ENCODE measurements at regions not wholly inside any gene's neighbourhood (a gene's known extent, or its start where the extent isn't known, plus 50 kb on each side); places are given as distances from the start of the nearest gene placed in this dataset.

DNA sequence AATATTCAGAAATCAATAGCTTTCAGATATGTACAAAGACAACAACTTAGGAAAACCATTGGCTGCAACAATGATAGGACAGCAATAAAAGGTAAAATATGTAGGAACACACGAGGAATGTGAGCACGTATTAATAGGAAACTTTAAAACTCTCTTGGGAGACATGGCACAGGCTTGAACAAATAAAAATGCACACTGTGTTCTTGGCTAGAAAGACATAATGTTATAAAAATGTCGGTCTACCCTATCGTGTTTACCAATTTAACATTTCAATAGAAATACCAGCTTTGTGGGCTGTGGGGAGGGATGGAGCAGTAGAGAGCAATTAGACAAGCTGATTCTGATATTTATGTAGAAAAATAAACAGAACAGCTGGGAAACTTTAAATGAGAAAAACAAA, 69.0 kb upstream of the FAM9B start:
- ATAC-seq (no peak), DNase-seq (ENCODE audit: low read depth, low spot score) (no peak), FAIRE-seq (no peak)
- Histone ChIP-seq H3K4me3 (no peak overlapping the region), H3K27ac (ENCODE audit: control insufficient read depth, insufficient read depth) (no peak overlapping the region), H3K36me3 (ENCODE audit: control insufficient read depth in 2 of 2, insufficient read depth in 2 of 2, low read length in 1 of 2) (no peaks in the 10 kb centered on the region), H3K9ac (ENCODE audit: control insufficient read depth, insufficient read depth, low read length) (no peak overlapping the region), H3K79me2 (ENCODE audit: control insufficient read depth, insufficient read depth, low read length) (no peaks in the 10 kb centered on the region), H3K4me2 (ENCODE audit: control insufficient read depth, insufficient read depth) (no peak overlapping the region), H3K9me3 (replicated peaks; ENCODE audit: control insufficient read depth, insufficient read depth, low read length) (no peaks in the 10 kb centered on the region), H3K4me1 (ENCODE audit: control insufficient read depth, insufficient read depth, low read length) (no peaks in the 10 kb centered on the region), H4K20me1 (ENCODE audit: control insufficient read depth, insufficient read depth) (no peaks in the 10 kb centered on the region), H2AFZ (ENCODE audit: control insufficient read depth, low read depth, low read length) (no peak overlapping the region), H3K27me3 (replicated peaks in 1 of 2; ENCODE audit: control insufficient read depth in 2 of 2, insufficient read depth in 2 of 2, low read length in 1 of 2) (no peaks in the 10 kb centered on the region)
- intact Hi-C loops (cut with micrococcal nuclease; ENCODE audit: unreplicated experiment) = no loop called here
- in situ Hi-C loops (cut with MboI) = no loop called here
- WGBS (ENCODE audit: insufficient coverage, insufficient replicate concordance, low lambda C conversion rate, missing lambda C conversion rate) = 64% methylated on average over 4 of the region's 4 CpGs
- SMC1A ChIA-PET (ENCODE audit: uncharacterized antibody, unreplicated experiment) = no interaction called here
- CTCF ChIA-PET = interaction anchor here (0.6 kb wide), 1 partner anchor 727 kb away, joined by 3 read pairs; no protein-coding TSS in a partner anchor
- POLR2A ChIA-PET = no interaction called here
- no TSS peak for BruUV-seq (replicated peaks)
- RAD21 ChIA-PET (ENCODE audit: unreplicated experiment) = no interaction called here
- no peak for TF ChIP-seq NFYB (IDR thresholded peaks at IDR 0.05; ENCODE audit: insufficient read depth, low read depth, low read length)
- TF ChIP-seq, protein P1, sequence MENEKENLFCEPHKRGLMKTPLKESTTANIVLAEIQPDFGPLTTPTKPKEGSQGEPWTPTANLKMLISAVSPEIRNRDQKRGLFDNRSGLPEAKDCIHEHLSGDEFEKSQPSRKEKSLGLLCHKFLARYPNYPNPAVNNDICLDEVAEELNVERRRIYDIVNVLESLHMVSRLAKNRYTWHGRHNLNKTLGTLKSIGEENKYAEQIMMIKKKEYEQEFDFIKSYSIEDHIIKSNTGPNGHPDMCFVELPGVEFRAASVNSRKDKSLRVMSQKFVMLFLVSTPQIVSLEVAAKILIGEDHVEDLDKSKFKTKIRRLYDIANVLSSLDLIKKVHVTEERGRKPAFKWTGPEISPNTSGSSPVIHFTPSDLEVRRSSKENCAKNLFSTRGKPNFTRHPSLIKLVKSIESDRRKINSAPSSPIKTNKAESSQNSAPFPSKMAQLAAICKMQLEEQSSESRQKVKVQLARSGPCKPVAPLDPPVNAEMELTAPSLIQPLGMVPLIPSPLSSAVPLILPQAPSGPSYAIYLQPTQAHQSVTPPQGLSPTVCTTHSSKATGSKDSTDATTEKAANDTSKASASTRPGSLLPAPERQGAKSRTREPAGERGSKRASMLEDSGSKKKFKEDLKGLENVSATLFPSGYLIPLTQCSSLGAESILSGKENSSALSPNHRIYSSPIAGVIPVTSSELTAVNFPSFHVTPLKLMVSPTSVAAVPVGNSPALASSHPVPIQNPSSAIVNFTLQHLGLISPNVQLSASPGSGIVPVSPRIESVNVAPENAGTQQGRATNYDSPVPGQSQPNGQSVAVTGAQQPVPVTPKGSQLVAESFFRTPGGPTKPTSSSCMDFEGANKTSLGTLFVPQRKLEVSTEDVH (IDR thresholded peaks at IDR 0.05; ENCODE audit: low read depth, partially characterized antibody) = no peak
- TF ChIP-seq RAD21 (IDR thresholded peaks at IDR 0.05; ENCODE audit: insufficient read depth, low read depth, low read length) = no peak
- TF ChIP-seq ZNF274 (IDR thresholded peaks at IDR 0.05; ENCODE audit: insufficient read depth, insufficient read length) = no peak
- no peak for TF ChIP-seq SRF (IDR thresholded peaks at IDR 0.05; ENCODE audit: low read depth in 2 of 2, low read length in 2 of 2)
- TF ChIP-seq GATAD2B (conservative IDR thresholded peaks at IDR 0.05; ENCODE audit: low read depth) = no peak
- TF ChIP-seq RELB (IDR thresholded peaks at IDR 0.05; ENCODE audit: low read depth) = no peak
- TF ChIP-seq NR2C1 (IDR thresholded peaks at IDR 0.05) = no peak
- TF ChIP-seq ZBTB11 (CRISPR knock-in tag; IDR thresholded peaks at IDR 0.05) = no peak
- TF ChIP-seq SUZ12 (IDR thresholded peaks at IDR 0.05; ENCODE audit: unreplicated experiment) = no peak
- no peak for TF ChIP-seq BHLHE40 (IDR thresholded peaks at IDR 0.05; ENCODE audit: borderline replicate concordance in 1 of 2, low read depth in 2 of 2, low read length in 1 of 2)
- no peak for TF ChIP-seq LARP7 (IDR thresholded peaks at IDR 0.05)
- no peak for TF ChIP-seq MYB (IDR thresholded peaks at IDR 0.05; ENCODE audit: borderline replicate concordance, low read depth, low read length)
- TF ChIP-seq, protein P2, sequence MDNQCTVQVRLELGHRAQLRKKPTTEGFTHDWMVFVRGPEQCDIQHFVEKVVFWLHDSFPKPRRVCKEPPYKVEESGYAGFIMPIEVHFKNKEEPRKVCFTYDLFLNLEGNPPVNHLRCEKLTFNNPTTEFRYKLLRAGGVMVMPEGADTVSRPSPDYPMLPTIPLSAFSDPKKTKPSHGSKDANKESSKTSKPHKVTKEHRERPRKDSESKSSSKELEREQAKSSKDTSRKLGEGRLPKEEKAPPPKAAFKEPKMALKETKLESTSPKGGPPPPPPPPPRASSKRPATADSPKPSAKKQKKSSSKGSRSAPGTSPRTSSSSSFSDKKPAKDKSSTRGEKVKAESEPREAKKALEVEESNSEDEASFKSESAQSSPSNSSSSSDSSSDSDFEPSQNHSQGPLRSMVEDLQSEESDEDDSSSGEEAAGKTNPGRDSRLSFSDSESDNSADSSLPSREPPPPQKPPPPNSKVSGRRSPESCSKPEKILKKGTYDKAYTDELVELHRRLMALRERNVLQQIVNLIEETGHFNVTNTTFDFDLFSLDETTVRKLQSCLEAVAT (IDR thresholded peaks at IDR 0.05) = no peak
- TF ChIP-seq TARDBP (IDR thresholded peaks at IDR 0.05; ENCODE audit: borderline replicate concordance) = no peak
- TF ChIP-seq SPI1 (IDR thresholded peaks at IDR 0.05; ENCODE audit: borderline replicate concordance, insufficient read depth, low read depth, low read length) = no peak

Measured in GM12878 (cell line).